ENCODE measurements at regions not wholly inside any gene's neighbourhood (a gene's known extent, or its start where the extent isn't known, plus 50 kb on each side); places are given as distances from the start of the nearest gene placed in this dataset.
"Not testable (repeated sequence)": the region's sequence is repeated elsewhere in the genome, so short reads cannot be mapped to it uniquely, and the experiment has no call there.

GRCh38 chr16:88150456-88151128, 199.4 kb downstream of the BANP start:
- not testable (repeated sequence) for H3K4me2 ChIP-seq (ENCODE audit: low read length); H2AFZ ChIP-seq (ENCODE audit: low read length); H3K4me1 ChIP-seq (ENCODE audit: insufficient read depth, low read length, severe bottlenecking); H3K9me2 ChIP-seq (ENCODE audit: low read depth, low read length); H3K9ac ChIP-seq (ENCODE audit: low read length); H3K36me3 ChIP-seq (ENCODE audit: insufficient read depth, low read length); H3K9me3 ChIP-seq (ENCODE audit: low read length); H3K27me3 ChIP-seq (ENCODE audit: insufficient read depth, low read length); H3K4me3 ChIP-seq (ENCODE audit: low read depth, low read length, poor library complexity, severe bottlenecking); H4K20me1 ChIP-seq (ENCODE audit: insufficient read depth, low read length); H3K27ac ChIP-seq (ENCODE audit: low read depth, low read length, poor library complexity, severe bottlenecking); H3F3A ChIP-seq (ENCODE audit: insufficient read depth, low read length); H3K79me2 ChIP-seq (ENCODE audit: insufficient read depth, low read length)

- not testable (repeated sequence) for H3K4me2 ChIP-seq (ENCODE audit: low read length); H3K27ac ChIP-seq (ENCODE audit: low read depth, low read length, poor library complexity, severe bottlenecking); H2AFZ ChIP-seq (ENCODE audit: low read length)
Measured at GRCh38 chr16:88151129-88151499, 199.9 kb downstream of the BANP start.

GRCh38 chr16:88151859-88152843, 200.9 kb downstream of the BANP start:
- H3K36me3 ChIP-seq (ENCODE audit: insufficient read depth, low read length); H3K27me3 ChIP-seq (ENCODE audit: insufficient read depth, low read length); H3K9ac ChIP-seq (ENCODE audit: low read length); H3K4me1 ChIP-seq (ENCODE audit: insufficient read depth, low read length, severe bottlenecking); H3K9me2 ChIP-seq (ENCODE audit: low read depth, low read length); H3F3A ChIP-seq (ENCODE audit: insufficient read depth, low read length); H3K4me2 ChIP-seq (ENCODE audit: low read length); H2AFZ ChIP-seq (ENCODE audit: low read length); H3K79me2 ChIP-seq (ENCODE audit: insufficient read depth, low read length); H3K9me3 ChIP-seq (ENCODE audit: low read length); H4K20me1 ChIP-seq (ENCODE audit: insufficient read depth, low read length); H3K27ac ChIP-seq (ENCODE audit: low read depth, low read length, poor library complexity, severe bottlenecking); H3K4me3 ChIP-seq (ENCODE audit: low read depth, low read length, poor library complexity, severe bottlenecking): not testable (repeated sequence)

More at GRCh38 chr16:88151129-88151499, 199.9 kb downstream of the BANP start:
- not testable (repeated sequence) for H3F3A ChIP-seq (ENCODE audit: insufficient read depth, low read length); H3K36me3 ChIP-seq (ENCODE audit: insufficient read depth, low read length); H3K9me2 ChIP-seq (ENCODE audit: low read depth, low read length); H3K4me3 ChIP-seq (ENCODE audit: low read depth, low read length, poor library complexity, severe bottlenecking); H3K9me3 ChIP-seq (ENCODE audit: low read length); H3K4me1 ChIP-seq (ENCODE audit: insufficient read depth, low read length, severe bottlenecking); H3K27me3 ChIP-seq (ENCODE audit: insufficient read depth, low read length); H4K20me1 ChIP-seq (ENCODE audit: insufficient read depth, low read length); H3K79me2 ChIP-seq (ENCODE audit: insufficient read depth, low read length); H3K9ac ChIP-seq (ENCODE audit: low read length)

GRCh38 chr16:88152879-88153278, 201.6 kb downstream of the BANP start:
- not testable (repeated sequence) for H3K4me3 ChIP-seq (ENCODE audit: low read depth, low read length, poor library complexity, severe bottlenecking); H3K36me3 ChIP-seq (ENCODE audit: insufficient read depth, low read length); H3F3A ChIP-seq (ENCODE audit: insufficient read depth, low read length); H3K9ac ChIP-seq (ENCODE audit: low read length); H3K9me2 ChIP-seq (ENCODE audit: low read depth, low read length); H3K27me3 ChIP-seq (ENCODE audit: insufficient read depth, low read length); H3K9me3 ChIP-seq (ENCODE audit: low read length); H2AFZ ChIP-seq (ENCODE audit: low read length); H3K27ac ChIP-seq (ENCODE audit: low read depth, low read length, poor library complexity, severe bottlenecking); H3K4me1 ChIP-seq (ENCODE audit: insufficient read depth, low read length, severe bottlenecking); H3K4me2 ChIP-seq (ENCODE audit: low read length); H4K20me1 ChIP-seq (ENCODE audit: insufficient read depth, low read length); H3K79me2 ChIP-seq (ENCODE audit: insufficient read depth, low read length)

- H3K79me2 ChIP-seq (ENCODE audit: insufficient read depth, low read length); H3K4me2 ChIP-seq (ENCODE audit: low read length); H4K20me1 ChIP-seq (ENCODE audit: insufficient read depth, low read length); H3K27me3 ChIP-seq (ENCODE audit: insufficient read depth, low read length); H3K4me3 ChIP-seq (ENCODE audit: low read depth, low read length, poor library complexity, severe bottlenecking); H3K9ac ChIP-seq (ENCODE audit: low read length); H3K4me1 ChIP-seq (ENCODE audit: insufficient read depth, low read length, severe bottlenecking); H3K27ac ChIP-seq (ENCODE audit: low read depth, low read length, poor library complexity, severe bottlenecking); H3K9me2 ChIP-seq (ENCODE audit: low read depth, low read length); H3K9me3 ChIP-seq (ENCODE audit: low read length); H2AFZ ChIP-seq (ENCODE audit: low read length); H3K36me3 ChIP-seq (ENCODE audit: insufficient read depth, low read length); H3F3A ChIP-seq (ENCODE audit: insufficient read depth, low read length): not testable (repeated sequence)
Measured at GRCh38 chr16:88153516-88153915, 202.3 kb downstream of the BANP start.

GRCh38 chr16:88154886-88155285, 203.7 kb downstream of the BANP start:
- H2AFZ ChIP-seq (ENCODE audit: low read length); H3K9me2 ChIP-seq (ENCODE audit: low read depth, low read length); H3K4me3 ChIP-seq (ENCODE audit: low read depth, low read length, poor library complexity, severe bottlenecking); H3K36me3 ChIP-seq (ENCODE audit: insufficient read depth, low read length); H3K4me2 ChIP-seq (ENCODE audit: low read length); H3K9me3 ChIP-seq (ENCODE audit: low read length); H3K27me3 ChIP-seq (ENCODE audit: insufficient read depth, low read length); H3K4me1 ChIP-seq (ENCODE audit: insufficient read depth, low read length, severe bottlenecking); H3K79me2 ChIP-seq (ENCODE audit: insufficient read depth, low read length); H3K27ac ChIP-seq (ENCODE audit: low read depth, low read length, poor library complexity, severe bottlenecking); H3F3A ChIP-seq (ENCODE audit: insufficient read depth, low read length); H4K20me1 ChIP-seq (ENCODE audit: insufficient read depth, low read length); H3K9ac ChIP-seq (ENCODE audit: low read length): not testable (repeated sequence)

GRCh38 chr16:88155681-88156080, 204.4 kb downstream of the BANP start:
- not testable (repeated sequence) for H4K20me1 ChIP-seq (ENCODE audit: insufficient read depth, low read length); H2AFZ ChIP-seq (ENCODE audit: low read length); H3K27me3 ChIP-seq (ENCODE audit: insufficient read depth, low read length); H3K4me3 ChIP-seq (ENCODE audit: low read depth, low read length, poor library complexity, severe bottlenecking); H3K4me2 ChIP-seq (ENCODE audit: low read length); H3K79me2 ChIP-seq (ENCODE audit: insufficient read depth, low read length); H3K9me3 ChIP-seq (ENCODE audit: low read length); H3K27ac ChIP-seq (ENCODE audit: low read depth, low read length, poor library complexity, severe bottlenecking); H3K9ac ChIP-seq (ENCODE audit: low read length); H3K9me2 ChIP-seq (ENCODE audit: low read depth, low read length); H3K36me3 ChIP-seq (ENCODE audit: insufficient read depth, low read length); H3F3A ChIP-seq (ENCODE audit: insufficient read depth, low read length); H3K4me1 ChIP-seq (ENCODE audit: insufficient read depth, low read length, severe bottlenecking)

Data from OCI-LY1 (cell line).